Vagina (tissue), 2 donors: ENCODE measurements at regions not wholly inside any gene's neighbourhood (a gene's known extent, or its start where the extent isn't known, plus 50 kb on each side); places are given as distances from the start of the nearest gene placed in this dataset.

Experiments
- POLR2A ChIP-seq, 2 donors: fragments of 450-650 bp; IDR thresholded peaks; one replicate each; pipeline ENCODE4 v1.6.1; 2017; ENCODE audit warnings: antibody characterized with exemption in 2 of 2, mild to moderate bottlenecking in 2 of 2, moderate library complexity in 2 of 2
- POLR2AphosphoS5 ChIP-seq, 2 donors: sonication (generic); formaldehyde crosslinking; IDR thresholded peaks; one replicate each; pipeline ENCODE4 v1.9.0; 2017; ENCODE audit warnings: antibody characterized with exemption in 2 of 2, mild to moderate bottlenecking in 2 of 2, low read depth in 1 of 2; ENCODE audit not compliant: insufficient read depth in 1 of 2
- TF ChIP-seq, protein P1 (sequence below), 3 experiments: fragments of 450-650 bp in 2 of 3; fragments of 200-600 bp in 1 of 3; sonication (generic) in 1 of 3; IDR thresholded peaks; one replicate each; pipeline ENCODE4 v1.5.1; 2017 to 2019; ENCODE audit warnings: antibody characterized with exemption in 3 of 3, mild to moderate bottlenecking in 2 of 3, moderate library complexity in 2 of 3

DNA sequence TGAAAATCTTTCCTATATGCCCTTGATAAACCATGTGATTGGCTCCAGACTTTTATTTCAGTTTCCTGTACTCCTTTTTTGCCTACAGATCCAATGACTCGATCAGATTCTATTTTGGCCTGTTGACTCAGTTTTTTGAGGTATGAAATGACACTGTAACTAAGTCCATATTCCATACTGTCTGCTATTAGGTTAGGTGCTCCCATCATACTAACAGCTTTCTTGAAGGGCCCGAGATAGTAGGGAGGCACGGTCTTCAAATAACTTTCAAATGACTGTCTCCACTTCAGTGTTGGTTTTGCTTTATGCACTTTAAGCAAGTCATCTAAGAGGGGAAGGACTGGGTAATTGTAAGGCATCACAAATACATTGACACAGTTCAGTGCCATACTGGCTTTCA, 295.4 kb upstream of the DAB2 start:
- TF ChIP-seq POLR2AphosphoS5 (IDR thresholded peaks at IDR 0.05; ENCODE audit: insufficient read depth in 1 of 2, low read depth in 1 of 2) (no peak), POLR2A (IDR thresholded peaks at IDR 0.05) (no peak)
- TF ChIP-seq, protein P1, sequence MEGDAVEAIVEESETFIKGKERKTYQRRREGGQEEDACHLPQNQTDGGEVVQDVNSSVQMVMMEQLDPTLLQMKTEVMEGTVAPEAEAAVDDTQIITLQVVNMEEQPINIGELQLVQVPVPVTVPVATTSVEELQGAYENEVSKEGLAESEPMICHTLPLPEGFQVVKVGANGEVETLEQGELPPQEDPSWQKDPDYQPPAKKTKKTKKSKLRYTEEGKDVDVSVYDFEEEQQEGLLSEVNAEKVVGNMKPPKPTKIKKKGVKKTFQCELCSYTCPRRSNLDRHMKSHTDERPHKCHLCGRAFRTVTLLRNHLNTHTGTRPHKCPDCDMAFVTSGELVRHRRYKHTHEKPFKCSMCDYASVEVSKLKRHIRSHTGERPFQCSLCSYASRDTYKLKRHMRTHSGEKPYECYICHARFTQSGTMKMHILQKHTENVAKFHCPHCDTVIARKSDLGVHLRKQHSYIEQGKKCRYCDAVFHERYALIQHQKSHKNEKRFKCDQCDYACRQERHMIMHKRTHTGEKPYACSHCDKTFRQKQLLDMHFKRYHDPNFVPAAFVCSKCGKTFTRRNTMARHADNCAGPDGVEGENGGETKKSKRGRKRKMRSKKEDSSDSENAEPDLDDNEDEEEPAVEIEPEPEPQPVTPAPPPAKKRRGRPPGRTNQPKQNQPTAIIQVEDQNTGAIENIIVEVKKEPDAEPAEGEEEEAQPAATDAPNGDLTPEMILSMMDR (IDR thresholded peaks at IDR 0.05) = no peak
